Left ventricle myocardium inferior (tissue), 1 donor: ENCODE measurements at regions not wholly inside any gene's neighbourhood (a gene's known extent, or its start where the extent isn't known, plus 50 kb on each side); places are given as distances from the start of the nearest gene placed in this dataset.

Experiments
- DNase-seq: peaks from one replicate; pipeline ENCODE4 v3.0.0-alpha.2; 2020
- H3K27ac ChIP-seq: fragments of 200-600 bp; replicated peaks from 2 replicates; pipeline ENCODE4 v1.8.0; 2021
- H3K27me3 ChIP-seq: fragments of 200-600 bp; 2 replicates; pipeline ENCODE4 v1.8.0; 2021; ENCODE audit warnings: low read depth
- H3K36me3 ChIP-seq: fragments of 200-600 bp; 2 replicates; pipeline ENCODE4 v1.8.0; 2021
- H3K4me1 ChIP-seq: fragments of 200-600 bp; 2 replicates; pipeline ENCODE4 v1.8.0; 2021
- H3K4me3 ChIP-seq: fragments of 200-600 bp; 2 replicates; pipeline ENCODE4 v1.8.0; 2021; ENCODE audit warnings: mild to moderate bottlenecking, moderate library complexity
- H3K9me3 ChIP-seq: fragments of 200-600 bp; replicated peaks from 2 replicates; pipeline ENCODE4 v1.8.0; 2021
- intact Hi-C: fragments of 100-400 bp; cut with micrococcal nuclease; formaldehyde crosslinking; loops from one replicate; pipeline ENCODE4 v1.11.0; 2022
- TF ChIP-seq, protein P1 (sequence below): fragments of 200-600 bp; IDR thresholded peaks from 2 replicates; pipeline ENCODE4 v1.8.0; 2021; ENCODE audit warnings: antibody characterized with exemption, mild to moderate bottlenecking, borderline replicate concordance
- donor health status: DM: no; HTN: yes; CAD: no; lungs with severe emphysema.

DNA sequence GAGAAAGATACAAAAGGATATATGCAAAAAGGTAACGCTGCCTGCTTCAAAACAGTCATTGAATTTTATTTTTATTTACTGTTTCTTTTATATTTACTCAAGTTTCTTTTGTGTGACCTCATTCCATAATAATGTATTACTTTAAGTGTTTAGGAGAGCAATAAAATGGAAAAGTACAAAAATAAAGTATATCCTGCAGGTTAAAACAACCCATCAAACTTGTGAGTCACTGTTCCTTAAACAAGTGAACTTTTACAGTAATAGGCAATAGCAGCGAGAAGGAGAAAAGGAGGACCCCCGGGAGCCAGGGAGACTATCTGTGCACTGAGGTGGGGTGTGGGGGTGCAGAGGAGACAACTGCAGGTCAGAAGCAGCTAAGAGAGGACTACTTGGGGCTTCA, 124.5 kb downstream of the EN1 start:
- TF ChIP-seq, protein P1, sequence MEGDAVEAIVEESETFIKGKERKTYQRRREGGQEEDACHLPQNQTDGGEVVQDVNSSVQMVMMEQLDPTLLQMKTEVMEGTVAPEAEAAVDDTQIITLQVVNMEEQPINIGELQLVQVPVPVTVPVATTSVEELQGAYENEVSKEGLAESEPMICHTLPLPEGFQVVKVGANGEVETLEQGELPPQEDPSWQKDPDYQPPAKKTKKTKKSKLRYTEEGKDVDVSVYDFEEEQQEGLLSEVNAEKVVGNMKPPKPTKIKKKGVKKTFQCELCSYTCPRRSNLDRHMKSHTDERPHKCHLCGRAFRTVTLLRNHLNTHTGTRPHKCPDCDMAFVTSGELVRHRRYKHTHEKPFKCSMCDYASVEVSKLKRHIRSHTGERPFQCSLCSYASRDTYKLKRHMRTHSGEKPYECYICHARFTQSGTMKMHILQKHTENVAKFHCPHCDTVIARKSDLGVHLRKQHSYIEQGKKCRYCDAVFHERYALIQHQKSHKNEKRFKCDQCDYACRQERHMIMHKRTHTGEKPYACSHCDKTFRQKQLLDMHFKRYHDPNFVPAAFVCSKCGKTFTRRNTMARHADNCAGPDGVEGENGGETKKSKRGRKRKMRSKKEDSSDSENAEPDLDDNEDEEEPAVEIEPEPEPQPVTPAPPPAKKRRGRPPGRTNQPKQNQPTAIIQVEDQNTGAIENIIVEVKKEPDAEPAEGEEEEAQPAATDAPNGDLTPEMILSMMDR = no peak
- no peak overlapping the region for H3K4me3 ChIP-seq
- H3K27ac ChIP-seq = no peak overlapping the region
- intact Hi-C loops = no loop called here
- DNase-seq = no peak
- no peaks in the 10 kb centered on the region for H3K36me3 ChIP-seq
- H3K4me1 ChIP-seq = no peaks in the 10 kb centered on the region
- peaks cover 14% of the 10 kb centered on the region for H3K27me3 ChIP-seq
- peaks cover 14% of the 10 kb centered on the region for H3K9me3 ChIP-seq

DNA sequence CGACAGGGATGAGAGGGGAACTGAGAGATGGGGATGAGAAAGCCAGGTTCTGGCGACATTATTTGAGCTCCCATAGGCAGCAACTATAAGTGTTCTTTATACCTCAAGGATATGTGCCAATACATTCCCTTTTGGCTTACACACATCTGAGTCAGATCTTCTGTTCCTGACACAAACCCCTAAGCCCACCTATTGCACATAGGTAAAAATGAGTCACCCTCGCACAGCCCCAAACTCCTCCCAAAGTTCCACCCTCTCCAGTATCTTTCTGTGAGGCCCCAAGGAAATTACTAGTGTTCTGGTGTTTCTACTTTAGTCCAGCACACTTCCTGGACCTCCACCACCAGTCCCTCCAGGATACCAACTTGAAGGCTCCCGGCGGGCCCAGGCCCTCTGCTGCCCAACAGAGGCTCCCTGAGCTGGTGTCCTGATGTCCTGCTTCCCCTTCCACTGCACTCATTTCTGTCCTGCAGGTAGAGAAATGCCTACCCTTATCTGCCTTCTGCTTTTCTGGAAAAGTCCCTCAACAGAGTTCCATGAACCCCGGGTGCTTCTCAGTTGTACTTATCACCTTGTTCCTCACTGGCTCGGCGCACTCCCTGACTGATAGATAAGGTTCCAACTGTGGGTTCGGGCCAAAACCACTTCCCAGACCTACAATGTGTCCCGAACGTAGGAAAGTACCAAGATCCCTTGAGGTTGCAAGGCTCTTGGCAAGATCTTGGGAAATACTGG, 125.5 kb downstream of the EN1 start:
- intact Hi-C loops = no loop called here
- TF ChIP-seq, protein P1 = no peak

DNA sequence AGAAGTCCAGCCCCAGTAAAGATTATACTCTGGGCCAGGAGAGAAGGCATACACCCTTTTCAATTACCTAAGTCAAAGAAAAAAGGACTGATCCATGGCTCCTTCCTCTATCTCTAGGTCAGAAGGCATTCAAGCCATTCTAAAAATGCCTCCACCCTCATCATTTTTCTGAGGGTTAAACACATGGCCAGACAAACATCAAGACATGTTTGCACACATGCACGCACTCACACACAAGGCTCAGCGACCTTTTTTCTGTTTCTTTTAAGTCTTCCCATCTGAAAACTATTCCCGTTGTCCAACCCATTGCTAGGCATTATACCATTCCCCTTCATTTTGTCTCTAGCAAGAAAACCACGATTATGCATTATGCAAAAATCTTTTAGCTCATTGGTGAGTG, 126.6 kb downstream of the EN1 start:
- no peak overlapping the region for H3K4me3 ChIP-seq
- H3K36me3 ChIP-seq = no peaks in the 10 kb centered on the region
- no peaks in the 10 kb centered on the region for H3K4me1 ChIP-seq
- TF ChIP-seq, protein P1 = no peak
- H3K27ac ChIP-seq = no peak overlapping the region
- no peaks in the 10 kb centered on the region for H3K9me3 ChIP-seq
- DNase-seq = no peak
- peaks cover 16% of the 10 kb centered on the region for H3K27me3 ChIP-seq
- intact Hi-C loops = no loop called here

More for the DNA sequence above, 125.5 kb downstream of the EN1 start:
- H3K36me3 ChIP-seq = no peaks in the 10 kb centered on the region
- no peaks in the 10 kb centered on the region for H3K4me1 ChIP-seq
- no peak for DNase-seq
- H3K27me3 ChIP-seq = peaks cover 16% of the 10 kb centered on the region
- H3K4me3 ChIP-seq = no peak overlapping the region
- H3K9me3 ChIP-seq = peaks cover 4% of the 10 kb centered on the region
- H3K27ac ChIP-seq = no peak overlapping the region

DNA sequence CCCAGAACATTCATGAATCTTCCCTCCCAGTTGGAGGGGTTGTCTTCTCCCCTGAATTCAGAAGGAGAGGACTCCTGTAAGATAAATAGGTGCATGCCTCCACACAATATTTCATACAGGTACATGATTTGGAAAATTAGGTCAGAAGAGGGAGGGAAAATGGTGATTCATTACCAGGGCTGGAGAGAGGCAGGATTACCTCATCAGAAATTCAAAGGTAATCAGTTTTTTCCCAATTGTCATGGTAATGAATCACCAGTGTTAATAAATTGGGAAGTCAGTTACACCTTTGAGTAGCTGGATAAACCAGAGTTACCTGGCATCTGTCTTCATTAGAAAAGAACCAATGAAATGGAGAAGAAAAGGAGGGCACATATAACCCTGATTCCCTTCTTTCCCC, 128.5 kb downstream of the EN1 start:
- no peaks in the 10 kb centered on the region for H3K36me3 ChIP-seq
- H3K27ac ChIP-seq = no peak overlapping the region
- intact Hi-C loops = no loop called here
- no peaks in the 10 kb centered on the region for H3K4me1 ChIP-seq
- H3K4me3 ChIP-seq = no peak overlapping the region
- TF ChIP-seq, protein P1 = no peak
- H3K9me3 ChIP-seq = no peaks in the 10 kb centered on the region
- no peak for DNase-seq
- H3K27me3 ChIP-seq = peaks cover 16% of the 10 kb centered on the region

DNA sequence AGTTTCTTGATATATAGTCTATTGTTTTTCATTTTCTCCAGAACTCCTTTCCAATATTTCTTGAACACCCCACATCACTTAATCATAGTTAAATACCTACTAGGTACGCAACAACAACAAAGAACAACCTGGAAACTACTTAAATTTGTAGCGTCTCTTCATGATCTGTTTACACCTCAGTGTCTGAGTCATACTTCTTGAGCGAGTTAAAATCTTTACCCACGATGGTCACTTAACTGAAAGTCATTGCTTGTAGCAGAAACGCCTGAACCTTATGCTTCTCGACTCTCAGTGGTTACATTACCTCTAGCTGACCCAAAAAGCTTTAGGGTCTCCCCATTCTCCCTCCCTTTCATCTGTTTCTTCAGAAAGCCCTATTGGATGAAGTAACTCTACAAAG, 131.3 kb downstream of the EN1 start:
- Histone ChIP-seq H3K36me3 (no peaks in the 10 kb centered on the region), H3K4me3 (no peak overlapping the region), H3K27me3 (peaks cover 11% of the 10 kb centered on the region), H3K4me1 (no peaks in the 10 kb centered on the region), H3K9me3 (no peaks in the 10 kb centered on the region), H3K27ac (no peak overlapping the region)
- intact Hi-C loops = no loop called here
- no peak for DNase-seq
- TF ChIP-seq, protein P1 = no peak
